Hepatocyte (in vitro differentiated cells): ENCODE measurements at regions not wholly inside any gene's neighbourhood (a gene's known extent, or its start where the extent isn't known, plus 50 kb on each side); places are given as distances from the start of the nearest gene placed in this dataset.
"Not testable (repeated sequence)": the region's sequence is repeated elsewhere in the genome, so short reads cannot be mapped to it uniquely, and the experiment has no call there.

Source experiments
- DNase-seq: peaks from one replicate; pipeline ENCODE4 v3.0.0-alpha.2; 2016; ENCODE audit warnings: low spot score
- H2AFZ ChIP-seq: fragments of 200-600 bp; sonication (generic); 2 replicates; pipeline ENCODE4 v1.6.0; 2016; ENCODE audit warnings: antibody characterized with exemption, mild to moderate bottlenecking
- H3K27ac ChIP-seq: fragments of 200-600 bp; sonication (generic); 2 replicates; pipeline ENCODE4 v1.5.1; 2016; ENCODE audit warnings: mild to moderate bottlenecking
- H3K27me3 ChIP-seq: fragments of 200-600 bp; sonication (generic); 2 replicates; pipeline ENCODE4 v1.6.1; 2016
- H3K36me3 ChIP-seq: fragments of 200-600 bp; sonication (generic); replicated peaks from 2 replicates; pipeline ENCODE4 v1.5.1; 2016; ENCODE audit warnings: low read depth; ENCODE audit not compliant: insufficient read depth
- H3K4me1 ChIP-seq: fragments of 200-600 bp; sonication (generic); 2 replicates; pipeline ENCODE4 v1.5.1; 2016; ENCODE audit warnings: mild to moderate bottlenecking, moderate library complexity; ENCODE audit not compliant: insufficient read depth
- H3K4me2 ChIP-seq: fragments of 200-600 bp; sonication (generic); 2 replicates; pipeline ENCODE4 v1.6.0; 2016
- H3K4me3 ChIP-seq: fragments of 200-600 bp; sonication (generic); 2 replicates; pipeline ENCODE4 v1.5.1; 2016; ENCODE audit warnings: mild to moderate bottlenecking
- H3K79me2 ChIP-seq: fragments of 200-600 bp; sonication (generic); 2 replicates; pipeline ENCODE4 v1.6.0; 2017; ENCODE audit warnings: mild to moderate bottlenecking
- H3K9me2 ChIP-seq: fragments of 200-600 bp; sonication (generic); replicated peaks from 2 replicates; pipeline ENCODE4 v1.6.0; 2017; ENCODE audit warnings: mild to moderate bottlenecking; ENCODE audit not compliant: insufficient read depth
- H3K9me3 ChIP-seq: fragments of 200-600 bp; sonication (generic); 2 replicates; pipeline ENCODE4 v1.5.1; 2016; ENCODE audit warnings: low read depth, mild to moderate bottlenecking
- H4K20me1 ChIP-seq: fragments of 200-600 bp; sonication (generic); 2 replicates; pipeline ENCODE4 v1.6.0; 2016; ENCODE audit warnings: mild to moderate bottlenecking; ENCODE audit not compliant: insufficient read depth, poor library complexity, severe bottlenecking
- CTCF ChIP-seq: fragments of 200-600 bp; sonication (generic); IDR thresholded peaks from 2 replicates; pipeline ENCODE4 v1.5.1; 2016; ENCODE audit warnings: antibody characterized with exemption, mild to moderate bottlenecking; ENCODE audit not compliant: poor library complexity
- EZH2 ChIP-seq: fragments of 200-600 bp; sonication (generic); IDR thresholded peaks from 2 replicates; pipeline ENCODE4 v1.6.1; 2016; ENCODE audit warnings: antibody characterized with exemption, mild to moderate bottlenecking, borderline replicate concordance
- EZH2phosphoT487 ChIP-seq: fragments of 200-600 bp; sonication (generic); IDR thresholded peaks from one replicate; pipeline ENCODE4 v1.6.1; 2018; ENCODE audit warnings: antibody characterized with exemption, mild to moderate bottlenecking, low read depth, moderate library complexity; ENCODE audit not compliant: unreplicated experiment, severe bottlenecking
- WGBS: methylation state at CpG from one replicate; pipeline ENCODE4 v1.1.6; 2016; ENCODE audit warnings: low lambda C conversion rate; ENCODE audit errors: missing lambda C conversion rate; 5-methylcytosine and 5-hydroxymethylcytosine counted together

GRCh38 chr20:57815405-57815804 is 105.6 kb upstream of the PMEPA1 start:
- Histone ChIP-seq H3K9me2 (no peaks in the 10 kb centered on the region), H3K9me3 (no peaks in the 10 kb centered on the region), H2AFZ (no peak overlapping the region), H3K27me3 (no peaks in the 10 kb centered on the region), H3K4me2 (no peak overlapping the region), H4K20me1 (no peaks in the 10 kb centered on the region), H3K79me2 (no peaks in the 10 kb centered on the region), H3K4me1 (peaks cover 8% of the 10 kb centered on the region), H3K27ac (no peak overlapping the region), H3K36me3 (no peaks in the 10 kb centered on the region), H3K4me3 (no peak overlapping the region)
- 98% methylated on average over 4 of the region's 4 CpGs for WGBS
- TF ChIP-seq EZH2 (no peak), CTCF (no peak), EZH2phosphoT487 (no peak)
- no peak for DNase-seq

- Histone ChIP-seq H3K4me2 (no peak overlapping the region), H3K4me1 (peaks cover 8% of the 10 kb centered on the region), H3K27me3 (no peaks in the 10 kb centered on the region), H3K9me2 (no peaks in the 10 kb centered on the region), H3K36me3 (no peaks in the 10 kb centered on the region), H4K20me1 (no peaks in the 10 kb centered on the region), H3K4me3 (no peak overlapping the region), H3K27ac (no peak overlapping the region), H2AFZ (no peak overlapping the region), H3K9me3 (no peaks in the 10 kb centered on the region), H3K79me2 (no peaks in the 10 kb centered on the region)
- TF ChIP-seq CTCF = no peak
- no peak for TF ChIP-seq EZH2phosphoT487
- TF ChIP-seq EZH2 = no peak
- DNase-seq = no peak
- 98% methylated on average over 6 of the region's 6 CpGs for WGBS
Measured at GRCh38 chr20:57814529-57814928, 104.7 kb upstream of the PMEPA1 start.

GRCh38 chr20:57813509-57814269 is 103.9 kb upstream of the PMEPA1 start:
- no peaks in the 10 kb centered on the region for H3K27me3 ChIP-seq
- peaks cover 8% of the 10 kb centered on the region for H3K4me1 ChIP-seq
- no peak overlapping the region for H2AFZ ChIP-seq
- no peaks in the 10 kb centered on the region for H3K79me2 ChIP-seq
- no peaks in the 10 kb centered on the region for H3K36me3 ChIP-seq
- no peak overlapping the region for H3K4me3 ChIP-seq
- TF ChIP-seq EZH2 = no peak
- TF ChIP-seq EZH2phosphoT487 = no peak
- TF ChIP-seq CTCF = no peak
- no peaks in the 10 kb centered on the region for H4K20me1 ChIP-seq
- no peak overlapping the region for H3K4me2 ChIP-seq
- DNase-seq = no peak
- H3K27ac ChIP-seq = no peak overlapping the region
- no peaks in the 10 kb centered on the region for H3K9me3 ChIP-seq
- 95% methylated on average over 6 of the region's 6 CpGs for WGBS
- no peaks in the 10 kb centered on the region for H3K9me2 ChIP-seq

- not testable (repeated sequence) for H3K27me3 ChIP-seq, H3K9me3 ChIP-seq, H3K4me3 ChIP-seq, H3K79me2 ChIP-seq, H2AFZ ChIP-seq, H3K27ac ChIP-seq, H3K9me2 ChIP-seq, H4K20me1 ChIP-seq, H3K36me3 ChIP-seq, DNase-seq, H3K4me1 ChIP-seq, H3K4me2 ChIP-seq
- 95% methylated on average over 4 of the region's 4 CpGs for WGBS
Measured at GRCh38 chr20:57812632-57813031, 102.8 kb upstream of the PMEPA1 start.
